ENCODE measurements at regions not wholly inside any gene's neighbourhood (a gene's known extent, or its start where the extent isn't known, plus 50 kb on each side); places are given as distances from the start of the nearest gene placed in this dataset.

- ATAC-seq (ENCODE audit: poor library complexity) (no peak), DNase-seq (no peak)
- Histone ChIP-seq H3K36me3 (ENCODE audit: insufficient read depth, low read length) (no peaks in the 10 kb centered on the region), H3K27ac (ENCODE audit: low read depth in 1 of 2, low read length in 2 of 2) (no peak overlapping the region), H3K27me3 (ENCODE audit: control insufficient read depth in 1 of 2, insufficient read depth in 2 of 2, low read length in 2 of 2) (no peaks in the 10 kb centered on the region), H3K9me3 (ENCODE audit: control insufficient read depth in 1 of 2, insufficient read depth in 1 of 2, low read length in 2 of 2) (peaks cover 0 to 15% of the 10 kb centered on the region in 2 experiments), H3K4me1 (ENCODE audit: insufficient read depth, low read length) (no peaks in the 10 kb centered on the region), H3K4me3 (ENCODE audit: low read length) (no peak overlapping the region)
- Mint-ChIP-seq H3K27ac (no peak overlapping the region), H3K9me3 (peaks cover 14% of the 10 kb centered on the region), H3K27me3 (no peaks in the 10 kb centered on the region), H3K4me3 (no peak overlapping the region), H3K4me1 (ENCODE audit: low read depth) (no peaks in the 10 kb centered on the region), H3K36me3 (ENCODE audit: low read depth) (no peaks in the 10 kb centered on the region)
- ChIA-PET POLR2A (no interaction called here), CTCF (no interaction called here)
- no peak for TF ChIP-seq CTCF (IDR thresholded peaks at IDR 0.05)
- intact Hi-C loops (cut with DNase I, micrococcal nuclease) = no loop called here
Measured at GRCh38 chr12:60874091-60874490, 1278.3 kb downstream of the SLC16A7 start.

GRCh38 chr12:60920841-60921495 is 1325.1 kb downstream of the SLC16A7 start:
- H3K27ac ChIP-seq (ENCODE audit: low read depth in 1 of 2, low read length in 2 of 2) = no peak overlapping the region
- no peaks in the 10 kb centered on the region for H3K4me1 ChIP-seq (ENCODE audit: insufficient read depth, low read length)
- H3K4me3 Mint-ChIP-seq = no peak overlapping the region
- ATAC-seq (ENCODE audit: poor library complexity) (no peak), DNase-seq (no peak)
- H3K27ac Mint-ChIP-seq = no peak overlapping the region
- H3K4me1 Mint-ChIP-seq (ENCODE audit: low read depth) = no peaks in the 10 kb centered on the region
- H3K9me3 Mint-ChIP-seq = peaks cover 2% of the 10 kb centered on the region
- no peak overlapping the region for H3K4me3 ChIP-seq (ENCODE audit: low read length)
- intact Hi-C loops (cut with DNase I, micrococcal nuclease) = no loop called here
- H3K27me3 Mint-ChIP-seq = no peaks in the 10 kb centered on the region
- H3K36me3 ChIP-seq (ENCODE audit: insufficient read depth, low read length) = no peaks in the 10 kb centered on the region
- TF ChIP-seq CTCF (IDR thresholded peaks at IDR 0.05) = no peak
- POLR2A ChIA-PET = no interaction called here
- no peaks in the 10 kb centered on the region for H3K9me3 ChIP-seq (ENCODE audit: control insufficient read depth in 1 of 2, insufficient read depth in 1 of 2, low read length in 2 of 2)
- H3K36me3 Mint-ChIP-seq (ENCODE audit: low read depth) = no peaks in the 10 kb centered on the region
- H3K27me3 ChIP-seq (ENCODE audit: control insufficient read depth in 1 of 2, insufficient read depth in 2 of 2, low read length in 2 of 2) = no peaks in the 10 kb centered on the region
- CTCF ChIA-PET = no interaction called here

GRCh38 chr12:60921541-60921940 is 1325.7 kb downstream of the SLC16A7 start:
- Histone ChIP-seq H3K9me3 (ENCODE audit: control insufficient read depth in 1 of 2, insufficient read depth in 1 of 2, low read length in 2 of 2) (no peaks in the 10 kb centered on the region), H3K36me3 (ENCODE audit: insufficient read depth, low read length) (no peaks in the 10 kb centered on the region), H3K4me3 (ENCODE audit: low read length) (no peak overlapping the region), H3K27me3 (ENCODE audit: control insufficient read depth in 1 of 2, insufficient read depth in 2 of 2, low read length in 2 of 2) (no peaks in the 10 kb centered on the region), H3K4me1 (ENCODE audit: insufficient read depth, low read length) (no peaks in the 10 kb centered on the region), H3K27ac (ENCODE audit: low read depth in 1 of 2, low read length in 2 of 2) (no peak overlapping the region)
- no peak overlapping the region for H3K27ac Mint-ChIP-seq
- no peak for TF ChIP-seq CTCF (IDR thresholded peaks at IDR 0.05)
- POLR2A ChIA-PET = no interaction called here
- H3K36me3 Mint-ChIP-seq (ENCODE audit: low read depth) = no peaks in the 10 kb centered on the region
- no peak overlapping the region for H3K4me3 Mint-ChIP-seq
- DNase-seq = no peak
- no peaks in the 10 kb centered on the region for H3K27me3 Mint-ChIP-seq
- intact Hi-C loops (cut with DNase I, micrococcal nuclease) = no loop called here
- peaks cover 2% of the 10 kb centered on the region for H3K9me3 Mint-ChIP-seq
- H3K4me1 Mint-ChIP-seq (ENCODE audit: low read depth) = no peaks in the 10 kb centered on the region
- CTCF ChIA-PET = no interaction called here
- no peak for ATAC-seq (ENCODE audit: poor library complexity)
